ENCODE measurements at regions not wholly inside any gene's neighbourhood (a gene's known extent, or its start where the extent isn't known, plus 50 kb on each side); places are given as distances from the start of the nearest gene placed in this dataset.

GRCh38 chr9:88811511-88811910 lies 179.8 kb upstream of the S1PR3 start:
- 89 to 91% methylated on average over 7 of the region's 7 CpGs for WGBS, 2 donors
- no peak for DNase-seq
- no peak for ATAC-seq
- no peaks in the 10 kb centered on the region for H3K9me3 ChIP-seq
- intact Hi-C loops (cut with DNase I), result no loop called here
- H3K36me3 ChIP-seq (replicated peaks in 1 of 2; ENCODE audit: insufficient read depth in 1 of 2, low read depth in 2 of 2), result no peaks in the 10 kb centered on the region
- TF ChIP-seq POLR2A (IDR thresholded peaks at IDR 0.05), result no peak
- no peak for TF ChIP-seq CTCF (IDR thresholded peaks at IDR 0.05)
- H3K27ac ChIP-seq, result no peak overlapping the region
- H3K4me3 ChIP-seq, result no peak overlapping the region
- H3K4me1 ChIP-seq, result no peaks in the 10 kb centered on the region
- H3K27me3 ChIP-seq, result no peaks in the 10 kb centered on the region

GRCh38 chr9:88812938-88813637 lies 178.2 kb upstream of the S1PR3 start:
- intact Hi-C loops (cut with DNase I), result no loop called here
- DNase-seq (no peak), ATAC-seq (no peak)
- Histone ChIP-seq H3K9me3 (no peaks in the 10 kb centered on the region), H3K27ac (no peak overlapping the region), H3K4me1 (no peaks in the 10 kb centered on the region), H3K4me3 (no peak overlapping the region), H3K27me3 (no peaks in the 10 kb centered on the region), H3K36me3 (replicated peaks in 1 of 2; ENCODE audit: insufficient read depth in 1 of 2, low read depth in 2 of 2) (no peaks in the 10 kb centered on the region)
- no peak for TF ChIP-seq CTCF (IDR thresholded peaks at IDR 0.05)
- no peak for TF ChIP-seq POLR2A (IDR thresholded peaks at IDR 0.05)
- WGBS, 2 donors, result 87 to 91% methylated on average over 4 to 10 of the region's 10 CpGs

GRCh38 chr9:88813638-88814209 lies 177.5 kb upstream of the S1PR3 start:
- intact Hi-C loops (cut with DNase I), result no loop called here
- no peaks in the 10 kb centered on the region for H3K27me3 ChIP-seq
- no peaks in the 10 kb centered on the region for H3K4me1 ChIP-seq
- no peak overlapping the region for H3K4me3 ChIP-seq
- DNase-seq (no peak), ATAC-seq (no peak)
- H3K9me3 ChIP-seq, result no peaks in the 10 kb centered on the region
- 84 to 85% methylated on average over 8 of the region's 8 CpGs for WGBS, 2 donors
- no peak for TF ChIP-seq CTCF (IDR thresholded peaks at IDR 0.05)
- TF ChIP-seq POLR2A (IDR thresholded peaks at IDR 0.05), result no peak
- H3K36me3 ChIP-seq (replicated peaks in 1 of 2; ENCODE audit: insufficient read depth in 1 of 2, low read depth in 2 of 2), result no peaks in the 10 kb centered on the region
- no peak overlapping the region for H3K27ac ChIP-seq

- TF ChIP-seq POLR2A (IDR thresholded peaks at IDR 0.05), result no peak
- TF ChIP-seq CTCF (IDR thresholded peaks at IDR 0.05), result no peak
- DNase-seq (no peak), ATAC-seq (no peak)
- intact Hi-C loops (cut with DNase I), result no loop called here
- WGBS, 2 donors, result 57 to 62% methylated on average over 4 of the region's 4 CpGs
- Histone ChIP-seq H3K27me3 (no peaks in the 10 kb centered on the region), H3K27ac (no peak overlapping the region), H3K9me3 (no peaks in the 10 kb centered on the region), H3K4me1 (no peaks in the 10 kb centered on the region), H3K36me3 (replicated peaks in 1 of 2; ENCODE audit: insufficient read depth in 1 of 2, low read depth in 2 of 2) (no peaks in the 10 kb centered on the region), H3K4me3 (no peak overlapping the region)
Measured at GRCh38 chr9:88814577-88814976, 176.7 kb upstream of the S1PR3 start.

- Histone ChIP-seq H3K27ac (no peak overlapping the region), H3K4me3 (no peak overlapping the region), H3K36me3 (replicated peaks in 1 of 2; ENCODE audit: insufficient read depth in 1 of 2, low read depth in 2 of 2) (no peaks in the 10 kb centered on the region), H3K9me3 (no peaks in the 10 kb centered on the region), H3K27me3 (no peaks in the 10 kb centered on the region), H3K4me1 (no peaks in the 10 kb centered on the region)
- DNase-seq, result no peak
- TF ChIP-seq POLR2A (IDR thresholded peaks at IDR 0.05) (no peak), CTCF (IDR thresholded peaks at IDR 0.05) (no peak)
- no peak for ATAC-seq
- intact Hi-C loops (cut with DNase I), result no loop called here
- WGBS, 2 donors, result 67 to 86% methylated on average over 9 of the region's 9 CpGs
Measured at GRCh38 chr9:88816141-88816540, 175.1 kb upstream of the S1PR3 start.

Data from body of pancreas (tissue), 4 donors.